Neural progenitor cell (in vitro differentiated cells): ENCODE measurements at regions not wholly inside any gene's neighbourhood (a gene's known extent, or its start where the extent isn't known, plus 50 kb on each side); places are given as distances from the start of the nearest gene placed in this dataset.

Experiments used
- CTCF ChIP-seq: fragments of 200-600 bp; sonication (generic); IDR thresholded peaks from 2 replicates; pipeline ENCODE4 v1.5.1; 2017; ENCODE audit warnings: antibody characterized with exemption, mild to moderate bottlenecking
- EZH2 ChIP-seq: fragments of 200-600 bp; sonication (generic); IDR thresholded peaks from 2 replicates; pipeline ENCODE4 v1.6.1; 2017; ENCODE audit warnings: antibody characterized with exemption, mild to moderate bottlenecking, moderate library complexity

- no peak for TF ChIP-seq CTCF
- TF ChIP-seq EZH2, result no peak
Observed at GRCh38 chr10:121371836-121372235, 226.4 kb downstream of the FGFR2 start.
